ENCODE measurements at regions not wholly inside any gene's neighbourhood (a gene's known extent, or its start where the extent isn't known, plus 50 kb on each side); places are given as distances from the start of the nearest gene placed in this dataset.

- TF ChIP-seq CTCF (IDR thresholded peaks at IDR 0.05; ENCODE audit: insufficient read depth, low read depth, low read length) (no peak), EZH2 (IDR thresholded peaks at IDR 0.05; ENCODE audit: insufficient read depth, low read length) (no peak)
These were observed 180.8 kb upstream of the CAMK1G start for GRCh38 chr1:209402697-209403096.
